MCF 10A (cell line): ENCODE measurements at regions not wholly inside any gene's neighbourhood (a gene's known extent, or its start where the extent isn't known, plus 50 kb on each side); places are given as distances from the start of the nearest gene placed in this dataset.
"Not testable (repeated sequence)": the region's sequence is repeated elsewhere in the genome, so short reads cannot be mapped to it uniquely, and the experiment has no call there.

ENCODE experiments used
- BruUV-seq: library from RNA; stranded (reverse); fragments of 400-500 nt; replicated peaks from 2 replicates; lab custom pipeline; 2021; lab: Mats Ljungman, UMichigan
- CTCF ChIA-PET: fragments of 300-600 bp; sonication (Branson Sonifier 250); formaldehyde crosslinking; extraction: SDS; loops from one replicate; lab custom pipeline; 2021; ENCODE audit warnings: antibody characterized with exemption, inconsistent platforms; lab: Yijun Ruan, JAX
- POLR2A ChIA-PET: fragments of 300-600, 350-650 bp; sonication (Branson Sonifier 250); formaldehyde crosslinking; extraction: SDS; loops from one replicate; lab custom pipeline; 2020; ENCODE audit warnings: antibody characterized with exemption, inconsistent platforms; lab: Yijun Ruan, JAX
- DNase-seq: peaks from one replicate; pipeline ENCODE4 v3.0.0-alpha.2; 2018; ENCODE audit not compliant: unreplicated experiment
- H3K27ac Mint-ChIP-seq: one replicate; pipeline ENCODE4 v1.8.0; 2022; ENCODE audit warnings: mild to moderate bottlenecking, low read depth, mixed read lengths; ENCODE audit not compliant: unreplicated experiment
- H3K27me3 Mint-ChIP-seq: one replicate; pipeline ENCODE4 v1.8.0; 2022; ENCODE audit warnings: mixed read lengths; ENCODE audit not compliant: insufficient read depth, unreplicated experiment
- H3K36me3 Mint-ChIP-seq: one replicate; pipeline ENCODE4 v1.8.0; 2022; ENCODE audit warnings: mild to moderate bottlenecking, moderate library complexity, mixed read lengths; ENCODE audit not compliant: insufficient read depth, unreplicated experiment
- H3K4me1 Mint-ChIP-seq: one replicate; pipeline ENCODE4 v1.8.0; 2022; ENCODE audit warnings: mixed read lengths; ENCODE audit not compliant: insufficient read depth, unreplicated experiment
- H3K4me3 Mint-ChIP-seq: one replicate; pipeline ENCODE4 v1.8.0; 2022; ENCODE audit warnings: mild to moderate bottlenecking, moderate library complexity, mixed read lengths; ENCODE audit not compliant: unreplicated experiment
- H3K9me3 Mint-ChIP-seq: one replicate; pipeline ENCODE4 v1.8.0; 2022; ENCODE audit warnings: mixed read lengths; ENCODE audit not compliant: unreplicated experiment
- intact Hi-C: fragments of 100-400 bp; cut with micrococcal nuclease; formaldehyde crosslinking; loops from 2 replicates; pipeline ENCODE4 v1.14.1; 2022

GRCh38 chr2:91659189-91659916 is 2967.9 kb downstream of the RPIA start:
- H3K27me3 Mint-ChIP-seq, POLR2A ChIA-PET, H3K27ac Mint-ChIP-seq, H3K9me3 Mint-ChIP-seq, H3K4me1 Mint-ChIP-seq, intact Hi-C loops, DNase-seq, CTCF ChIA-PET, H3K36me3 Mint-ChIP-seq: not testable (repeated sequence)
- BruUV-seq = TSS peak; percentile 55
- H3K4me3 Mint-ChIP-seq = peak overlapping the region; percentile 75

GRCh38 chr2:91659917-91660275 is 2968.4 kb downstream of the RPIA start:
- CTCF ChIA-PET, BruUV-seq, intact Hi-C loops, H3K27ac Mint-ChIP-seq, H3K27me3 Mint-ChIP-seq, H3K4me1 Mint-ChIP-seq, H3K36me3 Mint-ChIP-seq, H3K9me3 Mint-ChIP-seq, POLR2A ChIA-PET: not testable (repeated sequence)
- peak overlapping the region; percentile 75 for H3K4me3 Mint-ChIP-seq
- DNase-seq = peak; percentile 9

- BruUV-seq, intact Hi-C loops, DNase-seq, H3K4me3 Mint-ChIP-seq, POLR2A ChIA-PET, H3K36me3 Mint-ChIP-seq, H3K4me1 Mint-ChIP-seq, H3K27ac Mint-ChIP-seq, CTCF ChIA-PET, H3K27me3 Mint-ChIP-seq, H3K9me3 Mint-ChIP-seq: not testable (repeated sequence)
Measured at GRCh38 chr2:91667341-91667740, 2975.9 kb downstream of the RPIA start.

- intact Hi-C loops, H3K9me3 Mint-ChIP-seq, H3K27ac Mint-ChIP-seq, H3K36me3 Mint-ChIP-seq, H3K4me1 Mint-ChIP-seq, H3K27me3 Mint-ChIP-seq, DNase-seq, CTCF ChIA-PET, H3K4me3 Mint-ChIP-seq, POLR2A ChIA-PET, BruUV-seq: not testable (repeated sequence)
Measured at GRCh38 chr2:91685541-91685940, 2994.1 kb downstream of the RPIA start.

GRCh38 chr2:91686046-91686445 is 2994.6 kb downstream of the RPIA start:
- POLR2A ChIA-PET = not testable (repeated sequence)

More at GRCh38 chr2:91686046-91686445, 2994.6 kb downstream of the RPIA start:
- DNase-seq, H3K4me1 Mint-ChIP-seq, BruUV-seq, H3K36me3 Mint-ChIP-seq, H3K27ac Mint-ChIP-seq, CTCF ChIA-PET, H3K9me3 Mint-ChIP-seq, H3K27me3 Mint-ChIP-seq, intact Hi-C loops, H3K4me3 Mint-ChIP-seq: not testable (repeated sequence)
